GM12878 (cell line): ENCODE measurements at regions not wholly inside any gene's neighbourhood (a gene's known extent, or its start where the extent isn't known, plus 50 kb on each side); places are given as distances from the start of the nearest gene placed in this dataset.

Source experiments
- ATAC-seq: fragments of 200-7000 bp; cut with Tn5 transposase; 3 replicates; pipeline ENCODE4 v1.9.1; 2020; ENCODE audit warnings: mild to moderate bottlenecking, moderate library complexity
- BruUV-seq: library from RNA; stranded (reverse); fragments of 400-500 nt; replicated peaks from 2 replicates; lab custom pipeline; 2021; lab: Mats Ljungman, UMichigan
- CTCF ChIA-PET: fragments of 300-600 bp; sonication (Branson Sonifier 250); formaldehyde crosslinking; extraction: SDS; loops from one replicate; lab custom pipeline; 2021; ENCODE audit warnings: inconsistent platforms; lab: Yijun Ruan, JAX
- POLR2A ChIA-PET: fragments of 350-600 bp; formaldehyde crosslinking; extraction: SDS; loops from one replicate; lab custom pipeline; 2021; ENCODE audit warnings: inconsistent platforms; lab: Charles Lee
- RAD21 ChIA-PET: fragments of 300-600 bp; sonication (Branson Sonifier 250); formaldehyde crosslinking; loops from one replicate; lab custom pipeline; 2023; ENCODE audit warnings: antibody characterized with exemption; ENCODE audit not compliant: unreplicated experiment; lab: Charles Lee
- SMC1A ChIA-PET: fragments of 300-600 bp; sonication (Branson Sonifier 250); formaldehyde crosslinking; loops from one replicate; lab custom pipeline; 2023; ENCODE audit not compliant: unreplicated experiment, uncharacterized antibody; lab: Charles Lee
- DNase-seq: peaks from one replicate; pipeline ENCODE4 v3.0.0-alpha.2; 2011; ENCODE audit warnings: low read depth, low spot score
- FAIRE-seq: peaks from 3 replicates; lab custom pipeline; 2011; peaks lifted over from hg19 to GRCh38; lab: Jason Lieb, UNC
- H2AFZ ChIP-seq: 2 replicates; pipeline ENCODE4 v1.6.0; 2011; ENCODE audit warnings: low read depth, low read length, control low read depth; ENCODE audit not compliant: control insufficient read depth
- H3K27ac ChIP-seq: 2 replicates; pipeline ENCODE4 v1.5.1; 2011; ENCODE audit warnings: control low read depth; ENCODE audit not compliant: control insufficient read depth, insufficient read depth
- H3K27me3 ChIP-seq, 2 experiments: replicated peaks in 1 of 2; 2 replicates each; pipeline versions ENCODE4 v1.6.0 to v1.6.1; 2011; ENCODE audit warnings: low read length in 1 of 2; ENCODE audit not compliant: control insufficient read depth in 2 of 2, insufficient read depth in 2 of 2
- H3K36me3 ChIP-seq, 2 experiments: 2 replicates each; pipeline ENCODE4 v1.5.1; 2011; ENCODE audit warnings: low read length in 1 of 2; ENCODE audit not compliant: control insufficient read depth in 2 of 2, insufficient read depth in 2 of 2
- H3K4me1 ChIP-seq: 2 replicates; pipeline ENCODE4 v1.6.1; 2011; ENCODE audit warnings: mild to moderate bottlenecking, low read length, moderate library complexity, mixed read lengths; ENCODE audit not compliant: control insufficient read depth, insufficient read depth
- H3K4me2 ChIP-seq: 2 replicates; pipeline ENCODE4 v1.6.0; 2011; ENCODE audit warnings: control low read depth; ENCODE audit not compliant: control insufficient read depth, insufficient read depth
- H3K4me3 ChIP-seq: fragments of 200-600 bp; sonication (generic); 2 replicates; pipeline ENCODE4 v1.5.1; 2016
- H3K79me2 ChIP-seq: 2 replicates; pipeline ENCODE4 v1.6.0; 2011; ENCODE audit warnings: low read length; ENCODE audit not compliant: control insufficient read depth, insufficient read depth
- H3K9ac ChIP-seq: 2 replicates; pipeline ENCODE4 v1.8.0; 2011; ENCODE audit warnings: low read length, control low read depth, mixed read lengths; ENCODE audit not compliant: control insufficient read depth, insufficient read depth
- H3K9me3 ChIP-seq: replicated peaks from 3 replicates; pipeline ENCODE4 v1.5.1; 2011; ENCODE audit warnings: mild to moderate bottlenecking, low read length; ENCODE audit not compliant: control insufficient read depth, insufficient read depth
- H4K20me1 ChIP-seq: 2 replicates; pipeline ENCODE4 v1.6.0; 2011; ENCODE audit not compliant: control insufficient read depth, insufficient read depth
- CHD2 ChIP-seq: IDR thresholded peaks from 2 replicates; pipeline ENCODE4 v1.6.1; 2011; ENCODE audit warnings: low read depth, low read length, improper control_type of control experiment, borderline replicate concordance
- DPF2 ChIP-seq: fragments of 450-650 bp; IDR thresholded peaks from 2 replicates; pipeline ENCODE4 v1.6.1; 2017; ENCODE audit warnings: mild to moderate bottlenecking
- E2F8 ChIP-seq: fragments of 450-650 bp; IDR thresholded peaks from 2 replicates; pipeline ENCODE4 v1.6.1; 2018; ENCODE audit warnings: mild to moderate bottlenecking, low read depth, moderate library complexity; ENCODE audit not compliant: partially characterized antibody
- ETV6 ChIP-seq, 2 experiments: fragments of 450-650 bp in 1 of 2; IDR thresholded peaks in 1 of 2; conservative IDR thresholded peaks in 1 of 2; 2 replicates each; pipeline ENCODE4 v1.6.1; 2014; ENCODE audit warnings: antibody characterized with exemption in 1 of 2, borderline replicate concordance in 1 of 2, low read depth in 1 of 2, mild to moderate bottlenecking in 1 of 2, moderate library complexity in 1 of 2
- MYC ChIP-seq: IDR thresholded peaks from 2 replicates; pipeline ENCODE4 v1.6.1; 2011; ENCODE audit warnings: mild to moderate bottlenecking, low read length, moderate library complexity, inconsistent platforms; ENCODE audit not compliant: insufficient read depth, insufficient replicate concordance, insufficient read length, severe bottlenecking
- NFIC ChIP-seq: IDR thresholded peaks from 2 replicates; pipeline ENCODE4 v1.6.1; 2012; ENCODE audit warnings: low read depth, mild to moderate bottlenecking, inconsistent platforms, low read length, moderate library complexity
- PRDM15 ChIP-seq: fragments of 450-650 bp; formaldehyde crosslinking; IDR thresholded peaks from 2 replicates; pipeline ENCODE4 v1.4.0; 2020; ENCODE audit warnings: mild to moderate bottlenecking, moderate library complexity
- RAD51 ChIP-seq: fragments of 450-650 bp; IDR thresholded peaks from 2 replicates; pipeline ENCODE4 v1.6.1; 2016; ENCODE audit warnings: moderate library complexity, mild to moderate bottlenecking, inconsistent platforms
- RB1 ChIP-seq: fragments of 450-650 bp; formaldehyde crosslinking; IDR thresholded peaks from 2 replicates; pipeline ENCODE4 v1.6.1; 2017; ENCODE audit warnings: mild to moderate bottlenecking, borderline replicate concordance
- RBBP5 ChIP-seq: fragments of 200-600 bp; sonication (generic); conservative IDR thresholded peaks from 2 replicates; pipeline ENCODE4 v1.6.1; 2016
- SMARCA5 ChIP-seq: fragments of 450-650 bp; IDR thresholded peaks from 2 replicates; pipeline ENCODE4 v1.6.1; 2017; ENCODE audit warnings: mild to moderate bottlenecking
- TCF7 ChIP-seq: IDR thresholded peaks from 2 replicates; pipeline ENCODE4 v1.6.1; 2014; ENCODE audit warnings: antibody characterized with exemption, borderline replicate concordance
- YBX1 ChIP-seq: fragments of 450-650 bp; IDR thresholded peaks from 2 replicates; pipeline ENCODE4 v1.6.1; 2016; ENCODE audit warnings: antibody characterized with exemption
- ZNF24 ChIP-seq: fragments of 450-650 bp; IDR thresholded peaks from 2 replicates; pipeline ENCODE4 v1.6.1; 2017; ENCODE audit warnings: antibody characterized with exemption, mild to moderate bottlenecking
- WGBS: methylation state at CpG from one replicate; pipeline ENCODE4 v1.1.6; 2016; ENCODE audit warnings: low lambda C conversion rate; ENCODE audit not compliant: insufficient replicate concordance, insufficient coverage; ENCODE audit errors: missing lambda C conversion rate; 5-methylcytosine and 5-hydroxymethylcytosine counted together
- in situ Hi-C: fragments of 300-500 bp; cut with MboI; formaldehyde crosslinking; loops from 9 replicates; pipeline ENCODE4 v1.14.3; 2018; ENCODE audit warnings: mixed read lengths
- intact Hi-C: fragments of 100-400 bp; cut with micrococcal nuclease; formaldehyde crosslinking; loops from one replicate; pipeline ENCODE4 v1.14.2; 2022; ENCODE audit not compliant: unreplicated experiment
- TF ChIP-seq, protein P1 (sequence below): fragments of 450-650 bp; IDR thresholded peaks from 2 replicates; pipeline ENCODE4 v1.6.1; 2017; ENCODE audit warnings: mild to moderate bottlenecking, low read depth, inconsistent platforms; ENCODE audit not compliant: poor library complexity, severe bottlenecking

DNA sequence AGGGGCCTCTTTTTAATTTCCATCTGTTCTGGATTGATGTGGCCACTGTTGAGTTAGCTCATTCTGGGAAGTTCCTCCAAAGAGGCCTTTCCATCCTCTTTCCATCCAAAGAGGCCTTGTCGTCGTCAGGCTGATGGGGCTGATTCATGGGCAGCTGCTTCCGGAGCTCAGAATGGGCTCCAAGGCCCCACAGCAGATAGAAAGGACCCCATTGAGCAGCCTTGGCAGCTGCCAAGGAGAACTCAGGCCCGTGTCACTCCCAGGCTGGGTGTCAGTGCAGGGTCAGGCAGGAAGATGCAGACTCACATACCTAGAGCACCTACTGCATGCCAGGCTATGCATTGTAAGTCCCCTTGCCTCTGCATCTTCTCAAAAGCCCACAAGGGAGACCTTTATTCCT is 524.1 kb downstream of the MIAT start:
- no TSS peak for BruUV-seq
- no peak overlapping the region for H3K4me2 ChIP-seq

More for the DNA sequence above, 524.1 kb downstream of the MIAT start:
- Histone ChIP-seq H3K36me3 (no peaks in the 10 kb centered on the region), H3K79me2 (no peaks in the 10 kb centered on the region), H3K4me3 (no peak overlapping the region), H3K4me1 (no peaks in the 10 kb centered on the region), H4K20me1 (no peaks in the 10 kb centered on the region), H3K27me3 (no peaks in the 10 kb centered on the region), H3K27ac (no peak overlapping the region), H3K9ac (no peak overlapping the region), H2AFZ (no peak overlapping the region), H3K9me3 (no peaks in the 10 kb centered on the region)
- intact Hi-C loops (no loop called here), in situ Hi-C loops (no loop called here)
- POLR2A ChIA-PET, result no interaction called here
- CTCF ChIA-PET, result no interaction called here
- 13% methylated on average over 4 of the region's 4 CpGs for WGBS
- RAD21 ChIA-PET, result no interaction called here
- no peak for DNase-seq
- no peak for FAIRE-seq
- TF ChIP-seq YBX1 (no peak), RB1 (no peak), ZNF24 (no peak), ETV6 (conservative IDR thresholded peaks at IDR 0.05 in 1 of 2, IDR thresholded peaks at IDR 0.05 in 1 of 2; ENCODE audit: borderline replicate concordance in 1 of 2, low read depth in 1 of 2) (no peak), NFIC (no peak), SMARCA5 (no peak), RBBP5 (no peak), CHD2 (no peak), RAD51 (no peak), MYC (no peak), DPF2 (no peak), TCF7 (no peak), PRDM15 (CRISPR knock-in tag) (no peak), E2F8 (no peak)
- TF ChIP-seq, protein P1, sequence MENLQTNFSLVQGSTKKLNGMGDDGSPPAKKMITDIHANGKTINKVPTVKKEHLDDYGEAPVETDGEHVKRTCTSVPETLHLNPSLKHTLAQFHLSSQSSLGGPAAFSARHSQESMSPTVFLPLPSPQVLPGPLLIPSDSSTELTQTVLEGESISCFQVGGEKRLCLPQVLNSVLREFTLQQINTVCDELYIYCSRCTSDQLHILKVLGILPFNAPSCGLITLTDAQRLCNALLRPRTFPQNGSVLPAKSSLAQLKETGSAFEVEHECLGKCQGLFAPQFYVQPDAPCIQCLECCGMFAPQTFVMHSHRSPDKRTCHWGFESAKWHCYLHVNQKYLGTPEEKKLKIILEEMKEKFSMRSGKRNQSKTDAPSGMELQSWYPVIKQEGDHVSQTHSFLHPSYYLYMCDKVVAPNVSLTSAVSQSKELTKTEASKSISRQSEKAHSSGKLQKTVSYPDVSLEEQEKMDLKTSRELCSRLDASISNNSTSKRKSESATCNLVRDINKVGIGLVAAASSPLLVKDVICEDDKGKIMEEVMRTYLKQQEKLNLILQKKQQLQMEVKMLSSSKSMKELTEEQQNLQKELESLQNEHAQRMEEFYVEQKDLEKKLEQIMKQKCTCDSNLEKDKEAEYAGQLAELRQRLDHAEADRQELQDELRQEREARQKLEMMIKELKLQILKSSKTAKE, result no peak
- ATAC-seq, result no peak
- SMC1A ChIA-PET, result no interaction called here
